ENCODE measurements at regions not wholly inside any gene's neighbourhood (a gene's known extent, or its start where the extent isn't known, plus 50 kb on each side); places are given as distances from the start of the nearest gene placed in this dataset.
"Not testable (repeated sequence)": the region's sequence is repeated elsewhere in the genome, so short reads cannot be mapped to it uniquely, and the experiment has no call there.

DNA sequence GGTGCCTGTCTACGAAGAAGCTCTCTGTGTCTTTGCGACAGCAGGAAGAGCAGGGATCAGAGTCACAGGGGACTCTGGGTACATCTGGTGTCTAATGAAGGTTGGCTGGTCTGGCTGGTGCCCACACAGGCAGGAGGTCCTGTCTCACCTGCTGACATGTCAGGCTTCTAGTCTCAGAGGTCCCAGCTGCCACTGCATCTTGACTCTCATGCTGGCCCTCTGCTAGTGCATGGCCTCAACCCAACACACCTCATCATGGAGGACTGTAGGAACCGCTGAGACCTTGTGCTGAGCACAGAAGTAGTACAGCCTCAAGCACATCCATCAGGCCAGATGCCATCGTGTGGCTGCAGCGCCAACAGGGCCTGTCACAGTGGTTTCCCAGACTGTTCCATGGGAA lies 206.1 kb upstream of the NR2F2 start:
- DNase-seq: no peak

DNA sequence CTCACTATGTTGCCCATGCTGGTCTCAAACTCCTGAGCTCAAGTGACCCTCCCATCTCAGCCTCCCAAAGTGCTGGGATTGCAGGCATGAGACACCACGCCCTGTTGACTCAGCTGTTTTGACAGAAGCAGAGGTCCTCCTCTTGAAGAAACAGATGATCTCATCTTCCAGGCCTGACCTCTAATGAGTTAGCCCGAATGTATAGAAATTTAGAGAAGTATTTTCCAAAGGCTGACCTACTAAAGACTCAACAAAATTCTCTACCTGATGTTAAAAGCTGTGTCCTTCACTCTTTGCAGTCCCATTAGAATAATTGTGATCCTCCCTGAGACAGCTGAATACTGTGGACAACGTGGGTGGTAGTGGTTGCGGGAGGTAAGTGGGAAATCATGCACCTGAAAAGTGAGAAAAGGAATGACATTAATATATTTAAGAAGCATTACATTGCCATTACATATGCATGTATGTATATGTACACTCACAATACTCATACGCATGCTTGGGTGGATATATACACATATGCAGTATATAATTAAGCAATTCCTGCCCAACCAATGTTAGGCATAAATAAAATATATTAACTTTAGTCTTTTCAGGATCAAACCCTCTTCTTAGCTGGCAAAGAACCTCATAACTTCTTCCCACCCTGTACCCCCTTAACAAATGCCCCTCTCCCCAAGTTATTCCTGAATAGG lies 204.6 kb upstream of the NR2F2 start:
- DNase-seq: no peak

DNA sequence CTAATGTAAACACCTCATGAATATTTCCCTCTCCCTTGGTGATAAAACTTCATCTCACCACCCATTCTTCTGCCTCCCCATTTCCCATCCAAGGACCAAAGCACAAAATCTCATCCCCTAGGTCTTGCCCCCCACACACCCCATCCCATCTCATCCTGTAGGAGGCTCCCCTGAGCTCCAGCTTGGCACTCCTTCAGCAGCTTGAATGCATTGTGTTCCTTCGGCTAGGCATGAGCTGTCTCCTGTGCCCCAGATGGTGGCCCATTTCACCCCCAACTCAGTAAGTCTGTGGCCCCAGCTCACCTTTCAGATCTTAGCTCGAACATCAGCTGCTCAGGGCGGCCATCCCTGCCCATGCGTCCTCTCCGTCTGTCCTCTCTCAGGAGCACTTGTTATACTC lies 203.6 kb upstream of the NR2F2 start:
- no peak for DNase-seq

DNA sequence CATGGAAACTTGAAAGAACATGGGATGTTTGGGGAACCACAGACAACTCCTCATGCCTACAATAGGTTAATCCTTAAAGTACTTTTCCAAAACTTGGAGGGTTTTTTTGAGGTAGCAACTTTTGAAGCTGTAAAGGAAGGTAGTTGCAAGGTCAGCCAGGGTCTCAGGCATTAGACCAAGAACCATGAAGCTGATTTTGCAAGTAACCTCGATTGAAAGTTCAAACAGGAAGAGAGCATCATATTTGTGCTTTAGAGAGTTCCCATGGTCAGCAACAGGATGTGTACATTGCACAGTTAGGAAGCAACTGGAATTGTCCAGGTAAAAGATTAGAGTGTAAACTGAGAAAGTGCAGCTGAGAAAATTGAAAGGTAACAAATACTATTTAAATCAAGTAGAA lies 199.8 kb upstream of the NR2F2 start:
- no peak for DNase-seq

DNA sequence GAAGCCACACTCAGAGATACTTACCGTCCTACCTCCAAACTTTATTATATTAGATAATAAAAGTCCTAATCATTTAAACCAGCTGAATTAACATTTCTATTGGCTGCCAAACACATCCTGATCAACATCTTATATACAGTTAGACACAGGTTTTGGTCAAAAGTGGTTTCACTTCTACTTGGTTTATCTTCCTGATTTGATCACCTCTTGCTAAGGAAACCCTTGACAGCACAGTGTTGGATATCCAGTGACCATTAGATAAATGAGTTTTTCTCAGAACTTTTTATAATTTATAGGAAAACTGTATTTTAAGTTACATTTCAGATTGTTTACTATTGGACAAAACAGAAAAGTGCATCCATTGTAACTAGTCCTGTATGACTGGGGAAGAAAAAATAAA lies 198.4 kb upstream of the NR2F2 start:
- DNase-seq: no peak

DNA sequence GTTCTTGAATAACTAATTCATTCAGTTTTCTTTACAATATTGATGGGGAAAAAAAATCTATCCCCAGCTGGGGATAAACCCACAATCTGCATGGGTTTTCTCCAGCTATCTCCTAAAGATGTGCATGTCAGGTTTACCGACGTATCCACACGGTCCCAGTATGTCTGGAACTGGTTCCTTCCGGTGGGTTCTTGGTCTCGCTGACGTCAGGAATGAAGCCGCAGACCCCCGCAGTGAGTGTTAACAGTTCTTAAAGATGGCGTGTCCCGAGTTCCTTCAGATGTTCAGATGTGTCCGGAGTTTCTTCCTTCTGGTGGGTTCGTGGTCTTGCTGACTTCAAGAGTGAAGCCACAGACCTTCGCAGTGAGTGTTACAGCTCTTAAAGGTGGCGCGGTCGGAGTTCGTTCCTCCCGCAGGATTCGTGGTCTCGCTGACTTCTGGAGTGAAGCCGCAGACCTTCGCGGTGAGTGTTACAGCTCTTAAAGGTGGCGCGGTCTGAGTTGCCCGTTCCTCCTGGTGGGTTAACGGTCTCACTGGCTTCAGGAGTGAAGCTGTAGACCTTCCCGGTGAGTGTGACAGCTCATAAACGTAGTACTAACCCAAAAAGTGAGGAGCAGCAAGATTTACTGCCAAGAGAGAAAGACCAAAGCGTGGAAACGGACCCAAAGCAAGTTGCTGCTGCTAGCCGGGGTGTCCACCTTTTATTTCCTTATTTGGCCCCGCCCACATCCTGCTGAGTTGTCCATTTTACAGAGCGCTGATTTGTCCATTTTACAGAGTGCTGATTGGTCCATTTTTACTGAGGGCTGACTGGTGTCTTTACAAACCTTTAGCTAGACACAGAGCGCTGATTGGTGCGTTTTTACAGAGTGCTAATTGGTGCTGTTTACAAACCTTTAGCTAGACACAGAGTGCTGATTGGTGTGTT lies 195.1 kb upstream of the NR2F2 start:
- no peak for DNase-seq

DNA sequence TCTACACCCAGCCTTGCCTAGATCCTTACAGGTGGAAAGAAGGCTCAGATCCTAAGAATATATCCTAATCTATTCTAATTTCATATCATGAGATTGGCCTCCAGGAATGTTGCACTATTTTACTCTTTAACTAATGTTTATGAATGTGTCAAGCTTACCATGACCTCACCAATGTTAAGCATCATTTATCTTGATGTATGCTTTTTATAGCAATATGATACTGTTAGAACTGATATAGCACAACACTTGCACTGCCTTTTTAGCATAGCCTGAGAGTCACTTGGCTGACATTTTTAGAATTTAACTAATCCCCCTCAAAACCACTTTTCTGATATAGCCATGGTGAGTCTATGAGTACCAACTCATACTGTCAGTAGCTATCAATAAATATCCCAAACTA lies 191.5 kb upstream of the NR2F2 start:
- DNase-seq: no peak

DNA sequence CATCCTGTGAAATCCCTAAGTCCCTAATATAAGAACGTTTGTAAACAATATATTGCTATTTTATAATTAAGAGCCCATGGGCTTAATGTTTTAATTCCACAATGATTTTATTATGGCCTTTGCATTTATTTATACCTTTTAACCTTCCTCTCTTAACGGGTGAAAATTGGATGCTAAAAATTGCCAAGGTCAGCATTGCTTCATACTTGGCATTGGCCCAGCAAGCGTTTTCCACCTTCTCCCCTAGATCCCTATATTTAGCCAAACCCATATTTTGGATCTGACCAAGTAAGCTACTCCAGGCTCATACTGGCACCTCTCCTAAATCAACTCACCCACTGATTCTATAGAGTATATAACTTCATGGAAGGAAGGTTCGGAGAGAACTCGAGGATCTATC lies 188.0 kb upstream of the NR2F2 start:
- DNase-seq: no peak

DNA sequence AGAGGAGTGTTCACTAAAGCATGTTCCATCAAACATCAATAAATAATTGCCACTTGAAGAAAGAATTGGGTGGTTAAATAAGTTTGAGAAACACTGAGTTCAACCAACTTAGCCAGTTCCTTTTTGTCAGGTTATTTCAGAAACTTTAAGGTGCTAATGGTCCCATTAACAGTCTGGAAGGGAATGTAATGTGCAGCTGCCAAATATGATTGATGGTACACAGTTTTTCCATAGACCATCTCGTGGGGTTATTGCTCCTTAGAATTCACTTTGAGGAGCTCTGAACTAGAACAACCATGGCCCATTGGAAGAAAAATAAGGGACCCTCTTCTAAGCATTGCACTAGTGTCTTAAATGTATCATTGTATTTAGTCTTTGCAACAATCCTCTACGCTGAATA lies 185.8 kb upstream of the NR2F2 start:
- DNase-seq: no peak

DNA sequence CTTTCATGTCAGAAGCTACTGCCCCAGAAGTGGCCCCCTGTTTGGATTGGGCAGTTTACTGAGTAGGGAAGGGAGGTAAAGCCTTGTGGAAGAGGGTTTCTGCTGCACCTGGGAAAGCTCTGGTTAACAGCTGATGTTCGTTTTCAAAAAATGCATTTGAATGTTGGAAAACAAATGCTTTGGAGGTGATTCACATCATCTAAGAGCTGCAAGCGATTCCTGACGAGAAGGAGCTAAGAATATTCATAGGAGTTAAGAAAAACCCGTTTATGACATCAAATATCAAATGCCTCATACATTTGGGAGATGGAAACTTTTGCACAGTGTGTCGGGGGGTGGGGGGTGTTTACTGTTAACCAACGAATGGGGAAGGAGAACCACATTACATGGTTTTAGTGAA lies 183.8 kb upstream of the NR2F2 start:
- no peak for DNase-seq

DNA sequence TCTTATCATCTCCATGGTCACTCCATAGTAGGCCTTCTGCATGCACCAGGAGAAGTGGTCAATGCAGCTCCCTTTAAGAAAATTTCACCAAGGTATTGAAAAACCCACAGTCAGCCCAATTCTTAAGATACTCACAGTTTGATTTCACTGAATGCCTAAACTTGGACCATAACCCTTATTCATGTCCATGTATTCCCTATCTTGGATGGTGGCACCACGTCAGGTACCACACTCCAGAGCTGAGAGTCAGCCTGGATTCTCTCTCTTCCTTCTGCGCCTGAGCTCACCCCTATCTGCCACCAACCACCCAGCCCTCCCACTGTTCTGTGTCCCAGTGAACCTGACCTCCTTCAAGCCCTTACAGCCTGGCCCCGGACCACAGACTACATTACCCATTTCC lies 183.2 kb upstream of the NR2F2 start:
- DNase-seq: no peak

DNA sequence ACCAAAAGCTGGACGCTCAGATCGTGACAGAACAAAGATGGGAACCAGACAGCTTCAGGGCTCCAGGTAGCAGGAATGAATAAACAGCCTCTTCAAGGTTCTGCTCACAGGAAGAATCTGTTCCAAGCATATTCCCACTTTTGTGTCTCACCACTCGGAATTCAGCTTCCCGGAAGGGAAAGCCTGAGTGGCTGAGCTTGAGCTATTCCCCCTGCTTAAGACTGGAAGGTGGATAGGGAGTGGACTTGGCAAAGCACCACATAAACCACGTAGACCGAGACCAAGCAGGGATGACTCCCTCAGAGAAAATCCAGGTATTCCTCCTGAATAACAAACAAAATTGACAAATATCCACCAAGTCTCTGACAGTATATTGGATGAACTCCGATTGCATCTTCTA lies 180.2 kb upstream of the NR2F2 start:
- no peak for DNase-seq

DNA sequence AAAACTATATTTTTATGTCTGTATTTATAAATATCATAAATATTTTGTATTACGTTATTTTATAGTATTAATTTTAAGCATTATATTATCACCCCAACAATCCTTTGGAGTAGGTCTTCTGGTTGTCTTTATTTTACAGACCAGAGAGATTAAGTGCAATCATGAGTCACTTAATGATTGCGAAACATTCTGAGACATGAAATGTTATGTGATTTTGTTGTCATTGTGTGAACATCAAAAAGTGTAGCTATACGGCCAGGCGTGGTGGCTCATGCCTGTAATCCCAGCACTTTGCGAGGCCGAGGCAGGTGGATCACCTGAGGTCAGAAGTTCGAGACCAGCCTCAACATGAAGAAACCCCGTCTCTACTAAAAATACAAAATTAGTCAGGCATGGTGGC lies 178.8 kb upstream of the NR2F2 start:
- DNase-seq: peak in 2 of 4 experiments; percentile 5 to 11

DNA sequence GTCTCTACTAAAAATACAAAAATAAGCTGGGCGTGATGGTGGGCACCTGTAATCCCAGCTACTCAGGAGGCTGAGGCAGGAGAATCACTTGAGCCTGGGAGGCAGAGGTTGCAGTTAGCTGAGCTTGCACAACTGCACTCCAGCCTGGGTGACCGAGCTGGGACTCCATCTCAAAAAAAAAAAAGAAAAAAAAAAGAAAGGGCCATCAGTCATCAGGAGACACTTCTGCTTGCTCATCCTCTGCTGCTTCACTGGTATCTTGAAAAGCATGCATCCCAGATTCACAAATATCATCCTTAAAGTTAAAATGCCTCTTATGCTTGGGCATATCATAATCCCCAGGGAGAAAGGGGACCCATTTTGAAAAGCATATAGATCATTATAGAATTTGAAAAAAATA lies 176.6 kb upstream of the NR2F2 start:
- no peak for DNase-seq

DNA sequence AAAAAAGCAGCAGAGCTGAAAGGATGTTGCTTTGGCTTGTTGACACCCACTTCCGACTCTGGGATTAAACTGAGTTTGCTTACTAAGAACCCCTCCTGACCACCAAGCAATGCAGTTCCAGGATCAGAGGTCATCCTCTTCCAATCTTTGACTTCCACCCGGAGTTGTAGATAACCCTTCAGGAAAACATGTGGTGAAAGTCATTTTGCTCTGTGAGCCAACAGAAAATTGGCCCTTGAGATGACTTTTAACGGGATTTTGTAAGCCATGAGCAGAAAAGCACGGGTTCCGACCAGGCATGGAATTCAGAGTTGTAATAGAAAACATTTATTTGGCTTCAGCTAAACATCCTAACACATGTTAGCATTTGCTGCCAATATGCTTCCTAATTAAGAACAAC lies 171.6 kb upstream of the NR2F2 start:
- no peak for DNase-seq

DNA sequence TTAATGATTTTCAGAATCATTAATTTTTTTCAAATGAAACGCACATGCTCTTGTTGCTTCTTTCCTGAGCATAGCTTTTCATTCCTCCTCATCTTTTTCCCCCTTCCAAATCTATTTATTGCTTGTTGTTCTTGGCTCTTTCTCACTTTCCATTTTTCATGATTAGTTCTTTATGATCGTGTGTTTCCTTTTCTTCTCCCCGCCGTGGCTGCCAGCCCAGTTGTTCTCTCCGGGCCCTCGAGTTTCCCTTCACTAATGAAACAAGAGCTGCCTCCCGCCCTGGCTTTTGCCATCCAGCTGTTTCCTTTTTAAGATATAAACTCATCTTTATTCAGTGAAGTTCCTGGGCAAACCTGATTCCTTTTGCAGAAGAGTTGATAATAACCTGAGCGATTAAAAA lies 170.2 kb upstream of the NR2F2 start:
- DNase-seq: no peak

DNA sequence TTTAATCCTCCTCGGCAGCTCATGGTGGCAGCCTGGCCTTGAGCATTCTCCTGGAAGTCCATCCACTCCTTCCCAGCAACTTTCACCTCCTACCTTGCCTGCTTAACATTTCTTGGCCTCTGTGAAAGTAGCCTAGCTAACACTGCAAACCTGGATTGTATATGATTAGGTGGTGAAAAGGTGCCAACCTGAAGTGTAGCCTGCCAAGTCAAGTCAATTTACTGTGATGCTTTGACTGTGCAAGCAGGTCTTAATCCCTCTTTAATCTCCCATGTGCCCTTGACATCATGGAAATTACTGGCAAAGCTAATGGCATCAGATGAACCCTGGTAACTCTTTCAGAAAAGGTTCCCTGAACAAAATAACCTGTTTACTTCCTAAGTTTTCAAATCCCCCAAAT lies 169.7 kb upstream of the NR2F2 start:
- DNase-seq: no peak

DNA sequence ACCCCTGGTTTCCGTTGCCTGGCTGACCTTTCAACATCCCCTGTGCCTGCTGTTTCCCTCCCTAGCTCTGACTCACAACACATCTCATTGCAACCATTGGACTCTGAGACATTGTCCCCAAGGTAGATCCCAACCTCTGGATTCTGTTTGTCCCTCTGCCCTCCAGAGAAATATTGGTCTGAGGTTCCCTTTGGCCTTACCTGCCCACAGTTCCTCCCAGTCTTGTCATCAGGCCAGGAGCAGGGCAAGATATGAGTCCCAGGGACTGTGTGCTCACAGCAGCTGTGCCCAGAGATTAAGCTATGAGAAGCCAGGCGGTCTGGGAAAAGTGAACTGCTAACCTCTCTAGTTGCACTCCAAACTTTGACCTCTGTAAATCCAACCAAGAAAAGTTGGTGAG lies 168.2 kb upstream of the NR2F2 start:
- no peak for DNase-seq

DNA sequence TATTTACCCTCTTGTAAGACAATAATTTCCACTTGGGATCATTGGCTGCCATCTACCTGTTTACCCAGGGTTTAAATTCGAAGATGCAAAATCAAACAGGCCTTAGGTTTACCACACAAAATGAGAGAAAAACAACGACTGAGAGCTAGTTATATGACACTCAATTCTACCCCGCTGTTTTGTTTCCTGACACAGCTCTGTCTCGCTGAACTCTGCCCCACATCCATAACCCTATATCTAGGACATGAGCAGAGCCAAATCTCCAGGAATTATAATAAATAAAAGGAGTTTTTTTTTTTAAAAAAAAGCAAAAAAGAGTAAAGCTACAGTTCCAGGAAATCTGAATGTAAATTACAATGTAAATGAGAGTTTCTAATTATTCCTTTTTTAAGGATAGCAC lies 165.4 kb upstream of the NR2F2 start:
- DNase-seq: no peak

DNA sequence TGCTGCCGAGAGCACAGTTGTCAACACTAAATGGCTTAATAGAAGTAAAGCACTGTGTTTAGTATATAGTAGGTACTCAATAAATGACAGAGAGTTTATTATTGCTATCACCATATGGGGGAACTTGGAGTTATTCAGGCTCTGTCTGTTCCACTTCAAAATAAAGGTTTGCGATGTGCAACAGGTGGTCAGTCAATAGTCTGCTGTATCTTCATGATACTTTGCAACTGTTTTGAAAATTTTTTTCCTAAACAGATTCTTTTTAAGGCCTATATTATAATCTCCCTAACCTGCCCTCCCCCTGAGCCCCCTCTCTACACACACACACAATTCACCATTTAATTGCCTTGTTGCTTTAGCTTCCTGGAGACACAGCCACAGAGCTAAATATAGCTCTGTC lies 164.7 kb upstream of the NR2F2 start:
- no peak for DNase-seq

DNA sequence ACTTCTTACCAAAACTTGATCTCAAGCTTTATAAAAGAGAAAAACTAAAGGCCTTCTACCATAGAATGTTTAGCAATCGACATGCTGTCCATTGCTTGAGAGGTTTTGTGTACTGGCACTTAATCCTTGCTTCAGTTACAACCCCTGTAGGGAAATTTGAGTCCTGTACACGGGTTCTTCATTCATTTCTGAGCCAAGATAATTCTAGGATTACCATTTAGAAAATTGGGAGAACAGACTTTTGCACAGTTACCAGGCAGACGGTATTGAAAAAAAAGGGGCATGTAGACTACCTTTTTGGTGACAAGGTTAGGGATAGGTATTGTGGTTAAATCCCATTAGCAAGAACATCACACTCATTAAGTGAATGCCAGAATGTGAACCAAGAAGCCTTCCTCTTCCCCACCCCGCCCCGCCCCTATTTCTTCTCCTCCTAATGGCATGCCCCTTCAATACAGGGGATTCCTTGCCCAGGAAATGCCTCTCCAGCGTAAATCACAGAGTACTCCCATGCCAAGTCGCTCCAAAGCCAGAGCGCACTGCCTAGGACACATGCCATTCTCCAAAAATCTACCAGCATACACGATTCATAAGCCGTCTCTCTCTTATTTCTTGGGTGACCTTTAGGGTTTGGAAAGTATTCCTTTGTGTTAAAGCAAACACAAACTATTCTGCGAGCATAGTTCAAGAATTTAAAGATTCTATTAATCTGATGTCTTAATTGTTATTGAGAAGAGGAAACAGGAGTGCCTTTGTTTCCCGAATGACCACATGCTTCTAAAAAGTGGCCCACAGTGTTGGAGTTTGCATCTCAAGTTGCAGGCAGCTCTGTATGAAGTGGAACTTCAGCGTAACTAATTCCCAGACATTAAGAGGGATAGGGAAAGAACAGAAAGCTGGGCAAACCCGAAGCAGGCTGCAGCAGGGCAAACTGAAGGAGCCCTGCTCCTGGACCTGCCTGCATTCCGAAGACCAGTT lies 164.0 kb upstream of the NR2F2 start:
- no peak for DNase-seq

DNA sequence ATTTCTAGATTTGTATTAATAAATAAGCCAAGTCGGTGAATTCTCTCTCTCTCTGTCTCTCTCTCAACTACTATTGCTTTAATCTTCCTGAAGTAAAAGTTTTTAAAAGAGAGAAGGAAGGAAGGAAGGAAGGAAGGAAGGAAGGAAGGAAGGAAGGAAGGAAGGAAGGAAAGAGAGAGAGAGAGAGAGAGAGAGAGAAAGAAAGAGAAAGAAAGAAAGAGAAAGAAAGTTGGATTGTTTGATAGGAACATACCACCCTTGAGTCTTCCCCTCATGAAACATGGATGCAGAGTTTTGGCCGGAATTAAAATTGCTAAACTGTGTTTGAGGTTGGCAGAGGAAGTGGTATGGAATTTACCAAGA lies 159.9 kb upstream of the NR2F2 start:
- not testable (repeated sequence) for DNase-seq
